C4-2B (cell line): ENCODE measurements at regions not wholly inside any gene's neighbourhood (a gene's known extent, or its start where the extent isn't known, plus 50 kb on each side); places are given as distances from the start of the nearest gene placed in this dataset.
A peak's percentile ranks its signal among the peaks of the same experiment; 100 is the strongest.
"Not testable (repeated sequence)": the region's sequence is repeated elsewhere in the genome, so short reads cannot be mapped to it uniquely, and the experiment has no call there.

ENCODE experiments used
- ZFX ChIP-seq: fragments of 450-650 bp; IDR thresholded peaks from 2 replicates; pipeline ENCODE4 v1.6.1; 2017
- TF ChIP-seq, protein P1 (sequence below): fragments of 450-650 bp; conservative IDR thresholded peaks from 2 replicates; pipeline ENCODE4 v1.5.1; 2017; ENCODE audit warnings: mild to moderate bottlenecking

DNA sequence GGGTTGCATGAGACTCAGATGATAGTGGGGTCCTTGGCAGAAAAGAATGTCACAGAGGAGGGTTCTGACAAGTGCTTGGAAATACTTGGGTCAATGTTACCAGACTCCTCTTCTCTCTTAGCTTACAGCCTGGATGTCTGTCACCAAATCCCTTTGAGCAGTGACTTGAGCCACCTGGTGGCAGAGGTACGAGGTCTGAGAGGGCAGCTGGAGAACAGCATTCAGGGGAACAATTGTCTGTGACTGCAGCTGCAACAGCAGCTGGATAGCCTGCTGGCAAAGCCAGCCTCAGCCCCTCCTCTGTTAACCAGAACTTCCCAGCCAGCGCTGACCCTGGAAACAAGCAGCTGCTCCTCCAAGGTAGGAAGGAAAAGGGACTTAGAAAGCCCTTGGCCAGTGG lies 87.6 kb upstream of the NBPF20 start:
- TF ChIP-seq, protein P1, sequence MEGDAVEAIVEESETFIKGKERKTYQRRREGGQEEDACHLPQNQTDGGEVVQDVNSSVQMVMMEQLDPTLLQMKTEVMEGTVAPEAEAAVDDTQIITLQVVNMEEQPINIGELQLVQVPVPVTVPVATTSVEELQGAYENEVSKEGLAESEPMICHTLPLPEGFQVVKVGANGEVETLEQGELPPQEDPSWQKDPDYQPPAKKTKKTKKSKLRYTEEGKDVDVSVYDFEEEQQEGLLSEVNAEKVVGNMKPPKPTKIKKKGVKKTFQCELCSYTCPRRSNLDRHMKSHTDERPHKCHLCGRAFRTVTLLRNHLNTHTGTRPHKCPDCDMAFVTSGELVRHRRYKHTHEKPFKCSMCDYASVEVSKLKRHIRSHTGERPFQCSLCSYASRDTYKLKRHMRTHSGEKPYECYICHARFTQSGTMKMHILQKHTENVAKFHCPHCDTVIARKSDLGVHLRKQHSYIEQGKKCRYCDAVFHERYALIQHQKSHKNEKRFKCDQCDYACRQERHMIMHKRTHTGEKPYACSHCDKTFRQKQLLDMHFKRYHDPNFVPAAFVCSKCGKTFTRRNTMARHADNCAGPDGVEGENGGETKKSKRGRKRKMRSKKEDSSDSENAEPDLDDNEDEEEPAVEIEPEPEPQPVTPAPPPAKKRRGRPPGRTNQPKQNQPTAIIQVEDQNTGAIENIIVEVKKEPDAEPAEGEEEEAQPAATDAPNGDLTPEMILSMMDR = 0 out of 2 replicates have a peak, but pooled peaks have one; percentile 11
- TF ChIP-seq ZFX = not testable (repeated sequence)
